ENCODE measurements at regions not wholly inside any gene's neighbourhood (a gene's known extent, or its start where the extent isn't known, plus 50 kb on each side); places are given as distances from the start of the nearest gene placed in this dataset.

- FAIRE-seq (no peak), DNase-seq (ENCODE audit: extremely low read depth in 1 of 4, low spot score in 3 of 4) (no peak), ATAC-seq (no peak)
- Histone ChIP-seq H3K4me2 (ENCODE audit: insufficient read depth, low read length) (no peak overlapping the region), H3K27me3 (ENCODE audit: control insufficient read depth in 2 of 2, insufficient read depth in 2 of 2, low read length in 2 of 2) (no peaks in the 10 kb centered on the region), H3K9ac (ENCODE audit: insufficient read depth in 1 of 2, low read depth in 2 of 2, low read length in 2 of 2) (no peak overlapping the region), H4K20me1 (replicated peaks; ENCODE audit: control insufficient read depth, insufficient read depth, low read length) (no peaks in the 10 kb centered on the region), H3K9me1 (ENCODE audit: control insufficient read depth, insufficient read depth, low read length) (no peaks in the 10 kb centered on the region), H3K27ac (ENCODE audit: extremely low read depth, low read depth, low read length) (no peak overlapping the region), H3K4me1 (replicated peaks in 1 of 2; ENCODE audit: control insufficient read depth in 2 of 2, insufficient read depth in 2 of 2, low read length in 2 of 2) (no peaks in the 10 kb centered on the region), H3K36me3 (ENCODE audit: control insufficient read depth, insufficient read depth, low read length) (no peaks in the 10 kb centered on the region), H3K9me3 (replicated peaks; ENCODE audit: control insufficient read depth, insufficient read depth, low read depth, low read length) (no peaks in the 10 kb centered on the region), H2AFZ (ENCODE audit: low read depth, low read length) (no peak overlapping the region), H3K79me2 (ENCODE audit: control insufficient read depth, insufficient read depth, low read length) (no peaks in the 10 kb centered on the region), H3K4me3 (no peak overlapping the region)
- POLR2A ChIA-PET = no interaction called here
- no peak for TF ChIP-seq POLR3G (IDR thresholded peaks at IDR 0.05; ENCODE audit: extremely low read depth, insufficient read length, insufficient replicate concordance)
- no peak for TF ChIP-seq ZBTB5 (IDR thresholded peaks at IDR 0.05)
- TF ChIP-seq NFE2 (IDR thresholded peaks at IDR 0.05; ENCODE audit: low read depth) = 0 out of 2 replicates have a peak, but pooled peaks have one; percentile 4
- 4% methylated on average over 3 of the region's 3 CpGs for WGBS (ENCODE audit: insufficient coverage, low coverage, missing lambda C conversion rate)
- no TSS peak for BruUV-seq (replicated peaks)
- intact Hi-C loops (cut with micrococcal nuclease) = no loop called here
- CTCF ChIA-PET (ENCODE audit: low intra/inter-chr PET ratio) = no interaction called here
- in situ Hi-C loops (cut with MboI) = no loop called here
Measured at GRCh38 chr4:102403116-102403515, 57.8 kb upstream of the SLC39A8 start.

DNA sequence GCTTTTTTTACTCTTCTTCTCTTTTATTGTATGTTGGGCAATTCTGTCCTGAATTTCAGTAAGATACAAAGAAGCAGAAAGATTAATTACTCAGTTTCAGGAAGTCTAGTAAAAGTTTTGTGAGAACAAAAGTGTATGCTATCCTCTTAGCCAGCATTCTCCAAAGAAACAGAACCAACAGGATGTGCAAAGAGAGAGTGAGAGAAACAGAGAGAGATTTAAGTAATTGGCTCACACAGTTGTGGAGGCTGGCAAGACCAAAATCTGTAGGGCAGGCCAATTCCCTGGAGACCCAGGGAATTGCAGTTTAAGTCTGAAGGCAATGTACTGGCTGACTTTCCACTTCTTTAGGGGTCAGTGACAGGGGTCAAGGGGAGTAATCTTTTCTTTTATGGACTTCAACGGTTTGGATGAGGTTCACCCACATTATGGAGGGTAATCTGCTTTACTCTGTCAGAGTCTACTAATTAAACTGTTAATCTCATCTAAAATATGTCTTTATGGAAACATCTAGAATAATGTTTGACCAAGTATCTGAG, 59.2 kb upstream of the SLC39A8 start:
- no peaks in the 10 kb centered on the region for H3K36me3 ChIP-seq (ENCODE audit: control insufficient read depth, insufficient read depth, low read length)
- ATAC-seq (no peak), FAIRE-seq (no peak), DNase-seq (ENCODE audit: extremely low read depth in 1 of 4, low spot score in 3 of 4) (no peak)
- H3K27ac ChIP-seq (ENCODE audit: extremely low read depth, low read depth, low read length) = no peak overlapping the region
- POLR2A ChIA-PET = no interaction called here
- H3K79me2 ChIP-seq (ENCODE audit: control insufficient read depth, insufficient read depth, low read length) = no peaks in the 10 kb centered on the region
- intact Hi-C loops (cut with micrococcal nuclease) (no loop called here), in situ Hi-C loops (cut with MboI) (no loop called here)
- no peaks in the 10 kb centered on the region for H3K4me1 ChIP-seq (replicated peaks in 1 of 2; ENCODE audit: control insufficient read depth in 2 of 2, insufficient read depth in 2 of 2, low read length in 2 of 2)
- no peak overlapping the region for H2AFZ ChIP-seq (ENCODE audit: low read depth, low read length)
- no peak overlapping the region for H3K9ac ChIP-seq (ENCODE audit: insufficient read depth in 1 of 2, low read depth in 2 of 2, low read length in 2 of 2)
- no peaks in the 10 kb centered on the region for H3K9me1 ChIP-seq (ENCODE audit: control insufficient read depth, insufficient read depth, low read length)
- H3K9me3 ChIP-seq (replicated peaks; ENCODE audit: control insufficient read depth, insufficient read depth, low read depth, low read length) = no peaks in the 10 kb centered on the region
- H3K4me2 ChIP-seq (ENCODE audit: insufficient read depth, low read length) = no peak overlapping the region
- H4K20me1 ChIP-seq (replicated peaks; ENCODE audit: control insufficient read depth, insufficient read depth, low read length) = no peaks in the 10 kb centered on the region
- BruUV-seq (replicated peaks) = no TSS peak
- H3K27me3 ChIP-seq (ENCODE audit: control insufficient read depth in 2 of 2, insufficient read depth in 2 of 2, low read length in 2 of 2) = no peaks in the 10 kb centered on the region
- H3K4me3 ChIP-seq = no peak overlapping the region
- 0% methylated on average over 1 of the region's 1 CpG for WGBS (ENCODE audit: insufficient coverage, low coverage, missing lambda C conversion rate)
- CTCF ChIA-PET (ENCODE audit: low intra/inter-chr PET ratio) = no interaction called here
- TF ChIP-seq ZNF175 (CRISPR knock-in tag; IDR thresholded peaks at IDR 0.05; ENCODE audit: low read depth) (no peak), CTBP1 (IDR thresholded peaks at IDR 0.05; ENCODE audit: borderline replicate concordance) (no peak), NR1H2 (CRISPR knock-in tag; IDR thresholded peaks at IDR 0.05) (no peak), ZNF277 (CRISPR knock-in tag; IDR thresholded peaks at IDR 0.05; ENCODE audit: borderline replicate concordance) (no peak), ZBTB8A (IDR thresholded peaks at IDR 0.05; ENCODE audit: partially characterized antibody) (no peak)
- TF ChIP-seq, protein P1, sequence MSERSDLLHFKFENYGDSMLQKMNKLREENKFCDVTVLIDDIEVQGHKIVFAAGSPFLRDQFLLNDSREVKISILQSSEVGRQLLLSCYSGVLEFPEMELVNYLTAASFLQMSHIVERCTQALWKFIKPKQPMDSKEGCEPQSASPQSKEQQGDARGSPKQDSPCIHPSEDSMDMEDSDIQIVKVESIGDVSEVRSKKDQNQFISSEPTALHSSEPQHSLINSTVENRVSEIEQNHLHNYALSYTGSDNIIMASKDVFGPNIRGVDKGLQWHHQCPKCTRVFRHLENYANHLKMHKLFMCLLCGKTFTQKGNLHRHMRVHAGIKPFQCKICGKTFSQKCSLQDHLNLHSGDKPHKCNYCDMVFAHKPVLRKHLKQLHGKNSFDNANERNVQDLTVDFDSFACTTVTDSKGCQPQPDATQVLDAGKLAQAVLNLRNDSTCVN (CRISPR knock-in tag; IDR thresholded peaks at IDR 0.05) = no peak
- TF ChIP-seq, protein P2, sequence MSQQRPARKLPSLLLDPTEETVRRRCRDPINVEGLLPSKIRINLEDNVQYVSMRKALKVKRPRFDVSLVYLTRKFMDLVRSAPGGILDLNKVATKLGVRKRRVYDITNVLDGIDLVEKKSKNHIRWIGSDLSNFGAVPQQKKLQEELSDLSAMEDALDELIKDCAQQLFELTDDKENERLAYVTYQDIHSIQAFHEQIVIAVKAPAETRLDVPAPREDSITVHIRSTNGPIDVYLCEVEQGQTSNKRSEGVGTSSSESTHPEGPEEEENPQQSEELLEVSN (IDR thresholded peaks at IDR 0.05; ENCODE audit: borderline replicate concordance in 1 of 2, extremely low read depth in 1 of 2, insufficient read depth in 1 of 2, insufficient read length in 1 of 2, low read depth in 1 of 2, low read length in 1 of 2, poor library complexity in 1 of 2, severe bottlenecking in 1 of 2) = no peak

Data from K562 (cell line).